ENCODE measurements at regions not wholly inside any gene's neighbourhood (a gene's known extent, or its start where the extent isn't known, plus 50 kb on each side); places are given as distances from the start of the nearest gene placed in this dataset.

DNA sequence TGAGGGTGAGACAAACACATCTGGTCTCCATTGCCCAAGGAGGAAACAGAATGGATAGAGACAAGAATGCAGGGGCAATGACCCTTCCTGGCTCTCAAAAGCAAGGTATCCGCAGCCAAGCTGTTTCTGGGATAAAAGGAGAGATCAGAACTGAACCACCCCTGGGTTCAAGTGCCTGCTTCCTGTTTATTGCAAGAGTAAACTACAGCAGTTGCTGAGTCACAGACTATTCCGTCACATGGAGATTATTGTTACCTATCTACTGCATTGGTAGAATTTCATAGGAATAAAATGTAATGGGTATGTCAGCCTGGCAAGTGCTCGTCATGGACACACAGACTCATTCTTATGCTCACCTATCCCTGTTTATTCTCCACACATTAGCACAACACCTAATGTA lies 821.6 kb downstream of the GRID1 start (continued):
- TF ChIP-seq, protein P1, sequence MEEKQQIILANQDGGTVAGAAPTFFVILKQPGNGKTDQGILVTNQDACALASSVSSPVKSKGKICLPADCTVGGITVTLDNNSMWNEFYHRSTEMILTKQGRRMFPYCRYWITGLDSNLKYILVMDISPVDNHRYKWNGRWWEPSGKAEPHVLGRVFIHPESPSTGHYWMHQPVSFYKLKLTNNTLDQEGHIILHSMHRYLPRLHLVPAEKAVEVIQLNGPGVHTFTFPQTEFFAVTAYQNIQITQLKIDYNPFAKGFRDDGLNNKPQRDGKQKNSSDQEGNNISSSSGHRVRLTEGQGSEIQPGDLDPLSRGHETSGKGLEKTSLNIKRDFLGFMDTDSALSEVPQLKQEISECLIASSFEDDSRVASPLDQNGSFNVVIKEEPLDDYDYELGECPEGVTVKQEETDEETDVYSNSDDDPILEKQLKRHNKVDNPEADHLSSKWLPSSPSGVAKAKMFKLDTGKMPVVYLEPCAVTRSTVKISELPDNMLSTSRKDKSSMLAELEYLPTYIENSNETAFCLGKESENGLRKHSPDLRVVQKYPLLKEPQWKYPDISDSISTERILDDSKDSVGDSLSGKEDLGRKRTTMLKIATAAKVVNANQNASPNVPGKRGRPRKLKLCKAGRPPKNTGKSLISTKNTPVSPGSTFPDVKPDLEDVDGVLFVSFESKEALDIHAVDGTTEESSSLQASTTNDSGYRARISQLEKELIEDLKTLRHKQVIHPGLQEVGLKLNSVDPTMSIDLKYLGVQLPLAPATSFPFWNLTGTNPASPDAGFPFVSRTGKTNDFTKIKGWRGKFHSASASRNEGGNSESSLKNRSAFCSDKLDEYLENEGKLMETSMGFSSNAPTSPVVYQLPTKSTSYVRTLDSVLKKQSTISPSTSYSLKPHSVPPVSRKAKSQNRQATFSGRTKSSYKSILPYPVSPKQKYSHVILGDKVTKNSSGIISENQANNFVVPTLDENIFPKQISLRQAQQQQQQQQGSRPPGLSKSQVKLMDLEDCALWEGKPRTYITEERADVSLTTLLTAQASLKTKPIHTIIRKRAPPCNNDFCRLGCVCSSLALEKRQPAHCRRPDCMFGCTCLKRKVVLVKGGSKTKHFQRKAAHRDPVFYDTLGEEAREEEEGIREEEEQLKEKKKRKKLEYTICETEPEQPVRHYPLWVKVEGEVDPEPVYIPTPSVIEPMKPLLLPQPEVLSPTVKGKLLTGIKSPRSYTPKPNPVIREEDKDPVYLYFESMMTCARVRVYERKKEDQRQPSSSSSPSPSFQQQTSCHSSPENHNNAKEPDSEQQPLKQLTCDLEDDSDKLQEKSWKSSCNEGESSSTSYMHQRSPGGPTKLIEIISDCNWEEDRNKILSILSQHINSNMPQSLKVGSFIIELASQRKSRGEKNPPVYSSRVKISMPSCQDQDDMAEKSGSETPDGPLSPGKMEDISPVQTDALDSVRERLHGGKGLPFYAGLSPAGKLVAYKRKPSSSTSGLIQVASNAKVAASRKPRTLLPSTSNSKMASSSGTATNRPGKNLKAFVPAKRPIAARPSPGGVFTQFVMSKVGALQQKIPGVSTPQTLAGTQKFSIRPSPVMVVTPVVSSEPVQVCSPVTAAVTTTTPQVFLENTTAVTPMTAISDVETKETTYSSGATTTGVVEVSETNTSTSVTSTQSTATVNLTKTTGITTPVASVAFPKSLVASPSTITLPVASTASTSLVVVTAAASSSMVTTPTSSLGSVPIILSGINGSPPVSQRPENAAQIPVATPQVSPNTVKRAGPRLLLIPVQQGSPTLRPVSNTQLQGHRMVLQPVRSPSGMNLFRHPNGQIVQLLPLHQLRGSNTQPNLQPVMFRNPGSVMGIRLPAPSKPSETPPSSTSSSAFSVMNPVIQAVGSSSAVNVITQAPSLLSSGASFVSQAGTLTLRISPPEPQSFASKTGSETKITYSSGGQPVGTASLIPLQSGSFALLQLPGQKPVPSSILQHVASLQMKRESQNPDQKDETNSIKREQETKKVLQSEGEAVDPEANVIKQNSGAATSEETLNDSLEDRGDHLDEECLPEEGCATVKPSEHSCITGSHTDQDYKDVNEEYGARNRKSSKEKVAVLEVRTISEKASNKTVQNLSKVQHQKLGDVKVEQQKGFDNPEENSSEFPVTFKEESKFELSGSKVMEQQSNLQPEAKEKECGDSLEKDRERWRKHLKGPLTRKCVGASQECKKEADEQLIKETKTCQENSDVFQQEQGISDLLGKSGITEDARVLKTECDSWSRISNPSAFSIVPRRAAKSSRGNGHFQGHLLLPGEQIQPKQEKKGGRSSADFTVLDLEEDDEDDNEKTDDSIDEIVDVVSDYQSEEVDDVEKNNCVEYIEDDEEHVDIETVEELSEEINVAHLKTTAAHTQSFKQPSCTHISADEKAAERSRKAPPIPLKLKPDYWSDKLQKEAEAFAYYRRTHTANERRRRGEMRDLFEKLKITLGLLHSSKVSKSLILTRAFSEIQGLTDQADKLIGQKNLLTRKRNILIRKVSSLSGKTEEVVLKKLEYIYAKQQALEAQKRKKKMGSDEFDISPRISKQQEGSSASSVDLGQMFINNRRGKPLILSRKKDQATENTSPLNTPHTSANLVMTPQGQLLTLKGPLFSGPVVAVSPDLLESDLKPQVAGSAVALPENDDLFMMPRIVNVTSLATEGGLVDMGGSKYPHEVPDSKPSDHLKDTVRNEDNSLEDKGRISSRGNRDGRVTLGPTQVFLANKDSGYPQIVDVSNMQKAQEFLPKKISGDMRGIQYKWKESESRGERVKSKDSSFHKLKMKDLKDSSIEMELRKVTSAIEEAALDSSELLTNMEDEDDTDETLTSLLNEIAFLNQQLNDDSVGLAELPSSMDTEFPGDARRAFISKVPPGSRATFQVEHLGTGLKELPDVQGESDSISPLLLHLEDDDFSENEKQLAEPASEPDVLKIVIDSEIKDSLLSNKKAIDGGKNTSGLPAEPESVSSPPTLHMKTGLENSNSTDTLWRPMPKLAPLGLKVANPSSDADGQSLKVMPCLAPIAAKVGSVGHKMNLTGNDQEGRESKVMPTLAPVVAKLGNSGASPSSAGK (IDR thresholded peaks at IDR 0.05) = no peak
- TF ChIP-seq PCBP1 (IDR thresholded peaks at IDR 0.05; ENCODE audit: low read depth, low read length, poor library complexity, severe bottlenecking) = no peak
- no peak for TF ChIP-seq POLR2G (IDR thresholded peaks at IDR 0.05; ENCODE audit: low read depth, low read length)
- no peak for TF ChIP-seq EWSR1 (IDR thresholded peaks at IDR 0.05; ENCODE audit: borderline replicate concordance, low read depth, partially characterized antibody)
- TF ChIP-seq SP1 (CRISPR knock-in tag; IDR thresholded peaks at IDR 0.05) = no peak
- no peak for TF ChIP-seq HDAC8 (tag; IDR thresholded peaks at IDR 0.05)
- no peak for TF ChIP-seq IRF2 (CRISPR knock-in tag; IDR thresholded peaks at IDR 0.05)
- TF ChIP-seq, protein P2, sequence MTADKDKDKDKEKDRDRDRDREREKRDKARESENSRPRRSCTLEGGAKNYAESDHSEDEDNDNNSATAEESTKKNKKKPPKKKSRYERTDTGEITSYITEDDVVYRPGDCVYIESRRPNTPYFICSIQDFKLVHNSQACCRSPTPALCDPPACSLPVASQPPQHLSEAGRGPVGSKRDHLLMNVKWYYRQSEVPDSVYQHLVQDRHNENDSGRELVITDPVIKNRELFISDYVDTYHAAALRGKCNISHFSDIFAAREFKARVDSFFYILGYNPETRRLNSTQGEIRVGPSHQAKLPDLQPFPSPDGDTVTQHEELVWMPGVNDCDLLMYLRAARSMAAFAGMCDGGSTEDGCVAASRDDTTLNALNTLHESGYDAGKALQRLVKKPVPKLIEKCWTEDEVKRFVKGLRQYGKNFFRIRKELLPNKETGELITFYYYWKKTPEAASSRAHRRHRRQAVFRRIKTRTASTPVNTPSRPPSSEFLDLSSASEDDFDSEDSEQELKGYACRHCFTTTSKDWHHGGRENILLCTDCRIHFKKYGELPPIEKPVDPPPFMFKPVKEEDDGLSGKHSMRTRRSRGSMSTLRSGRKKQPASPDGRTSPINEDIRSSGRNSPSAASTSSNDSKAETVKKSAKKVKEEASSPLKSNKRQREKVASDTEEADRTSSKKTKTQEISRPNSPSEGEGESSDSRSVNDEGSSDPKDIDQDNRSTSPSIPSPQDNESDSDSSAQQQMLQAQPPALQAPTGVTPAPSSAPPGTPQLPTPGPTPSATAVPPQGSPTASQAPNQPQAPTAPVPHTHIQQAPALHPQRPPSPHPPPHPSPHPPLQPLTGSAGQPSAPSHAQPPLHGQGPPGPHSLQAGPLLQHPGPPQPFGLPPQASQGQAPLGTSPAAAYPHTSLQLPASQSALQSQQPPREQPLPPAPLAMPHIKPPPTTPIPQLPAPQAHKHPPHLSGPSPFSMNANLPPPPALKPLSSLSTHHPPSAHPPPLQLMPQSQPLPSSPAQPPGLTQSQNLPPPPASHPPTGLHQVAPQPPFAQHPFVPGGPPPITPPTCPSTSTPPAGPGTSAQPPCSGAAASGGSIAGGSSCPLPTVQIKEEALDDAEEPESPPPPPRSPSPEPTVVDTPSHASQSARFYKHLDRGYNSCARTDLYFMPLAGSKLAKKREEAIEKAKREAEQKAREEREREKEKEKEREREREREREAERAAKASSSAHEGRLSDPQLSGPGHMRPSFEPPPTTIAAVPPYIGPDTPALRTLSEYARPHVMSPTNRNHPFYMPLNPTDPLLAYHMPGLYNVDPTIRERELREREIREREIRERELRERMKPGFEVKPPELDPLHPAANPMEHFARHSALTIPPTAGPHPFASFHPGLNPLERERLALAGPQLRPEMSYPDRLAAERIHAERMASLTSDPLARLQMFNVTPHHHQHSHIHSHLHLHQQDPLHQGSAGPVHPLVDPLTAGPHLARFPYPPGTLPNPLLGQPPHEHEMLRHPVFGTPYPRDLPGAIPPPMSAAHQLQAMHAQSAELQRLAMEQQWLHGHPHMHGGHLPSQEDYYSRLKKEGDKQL (CRISPR knock-in tag; IDR thresholded peaks at IDR 0.05; ENCODE audit: borderline replicate concordance) = no peak
- no peak for TF ChIP-seq FOSL1 (tag; conservative IDR thresholded peaks at IDR 0.05)

Measured in K562 (cell line).